ENCODE measurements at regions not wholly inside any gene's neighbourhood (a gene's known extent, or its start where the extent isn't known, plus 50 kb on each side); places are given as distances from the start of the nearest gene placed in this dataset.
"Not testable (repeated sequence)": the region's sequence is repeated elsewhere in the genome, so short reads cannot be mapped to it uniquely, and the experiment has no call there.

GRCh38 chr5:5780253-5780652 lies 357.8 kb downstream of the ICE1 start:
- no peak for DNase-seq

- no peak for DNase-seq
Observed at GRCh38 chr5:5777013-5777412, 354.5 kb downstream of the ICE1 start.

- no peak for DNase-seq
Observed at GRCh38 chr5:5772202-5772601, 349.7 kb downstream of the ICE1 start.

- no peak for DNase-seq
Observed at GRCh38 chr5:5770825-5771224, 348.3 kb downstream of the ICE1 start.

GRCh38 chr5:5767286-5767928 lies 344.9 kb downstream of the ICE1 start:
- DNase-seq, result no peak

- DNase-seq, result no peak
Observed at GRCh38 chr5:5765066-5765850, 342.8 kb downstream of the ICE1 start.

GRCh38 chr5:5764246-5764645 lies 341.8 kb downstream of the ICE1 start:
- no peak for DNase-seq

GRCh38 chr5:5756762-5757161 lies 334.3 kb downstream of the ICE1 start:
- no peak for DNase-seq

- no peak for DNase-seq
Observed at GRCh38 chr5:5755888-5756287, 333.4 kb downstream of the ICE1 start.

- DNase-seq, result no peak
Observed at GRCh38 chr5:5752844-5753243, 330.4 kb downstream of the ICE1 start.

GRCh38 chr5:5751987-5752386 lies 329.5 kb downstream of the ICE1 start:
- DNase-seq, result no peak

- DNase-seq, result no peak
Observed at GRCh38 chr5:5751498-5751897, 329.0 kb downstream of the ICE1 start.

GRCh38 chr5:5741418-5741817 lies 318.9 kb downstream of the ICE1 start:
- no peak for DNase-seq

- no peak for DNase-seq
Observed at GRCh38 chr5:5739490-5739945, 317.0 kb downstream of the ICE1 start.

GRCh38 chr5:5738797-5739489 lies 316.5 kb downstream of the ICE1 start:
- DNase-seq, result no peak

GRCh38 chr5:5736007-5736406 lies 313.5 kb downstream of the ICE1 start:
- no peak for DNase-seq

- not testable (repeated sequence) for DNase-seq
Observed at GRCh38 chr5:5733058-5733457, 310.6 kb downstream of the ICE1 start.

GRCh38 chr5:5726401-5726800 lies 303.9 kb downstream of the ICE1 start:
- no peak for DNase-seq

GRCh38 chr5:5721881-5722280 lies 299.4 kb downstream of the ICE1 start:
- no peak for DNase-seq

- DNase-seq, result no peak
Observed at GRCh38 chr5:5719292-5719691, 296.8 kb downstream of the ICE1 start.

- no peak for DNase-seq
Observed at GRCh38 chr5:5716665-5717064, 294.2 kb downstream of the ICE1 start.

- DNase-seq, result no peak
Observed at GRCh38 chr5:5711592-5711991, 289.1 kb downstream of the ICE1 start.

- DNase-seq, result no peak
Observed at GRCh38 chr5:5711112-5711511, 288.6 kb downstream of the ICE1 start.

GRCh38 chr5:5710471-5710870 lies 288.0 kb downstream of the ICE1 start:
- DNase-seq, result no peak

Measured in activated CD4-positive, alpha-beta T cell treated with anti-CD3 and anti-CD28 coated beads, Interleukin-2, amount 50 U/mL, for 1 hour (primary cell).